Keratinocyte (primary cell): ENCODE measurements at regions not wholly inside any gene's neighbourhood (a gene's known extent, or its start where the extent isn't known, plus 50 kb on each side); places are given as distances from the start of the nearest gene placed in this dataset.
"Not testable (repeated sequence)": the region's sequence is repeated elsewhere in the genome, so short reads cannot be mapped to it uniquely, and the experiment has no call there.

Source experiments
- DNase-seq: peaks from one replicate; pipeline ENCODE4 v3.0.0-alpha.2; 2011; ENCODE audit warnings: low read depth, missing footprints, low spot score
- FAIRE-seq: peaks from 2 replicates; lab custom pipeline; 2011; peaks lifted over from hg19 to GRCh38; lab: Jason Lieb, UNC
- H2AFZ ChIP-seq: 2 replicates; pipeline ENCODE4 v1.6.0; 2012; ENCODE audit warnings: low read length, control low read depth, inconsistent platforms; ENCODE audit not compliant: control insufficient read depth
- H3K27ac ChIP-seq: 2 replicates; pipeline ENCODE4 v1.5.1; 2011; ENCODE audit warnings: low read length; ENCODE audit not compliant: control insufficient read depth, insufficient read depth
- H3K27me3 ChIP-seq: 3 replicates; pipeline ENCODE4 v1.6.0; 2011; ENCODE audit warnings: low read length; ENCODE audit not compliant: control insufficient read depth, insufficient read depth; ENCODE audit errors: extremely low read depth
- H3K36me3 ChIP-seq, 2 experiments: 2 replicates in 1 of 2; 3 replicates in 1 of 2; pipeline ENCODE4 v1.5.1; 2011; ENCODE audit warnings: low read length in 2 of 2, mild to moderate bottlenecking in 1 of 2; ENCODE audit not compliant: control insufficient read depth in 2 of 2, insufficient read depth in 2 of 2; ENCODE audit errors: extremely low read depth in 1 of 2
- H3K4me1 ChIP-seq: 3 replicates; pipeline ENCODE4 v1.5.1; 2011; ENCODE audit warnings: low read length; ENCODE audit not compliant: control insufficient read depth, insufficient read depth; ENCODE audit errors: extremely low read depth
- H3K4me2 ChIP-seq: 3 replicates; pipeline ENCODE4 v1.6.0; 2011; ENCODE audit warnings: low read depth, low read length; ENCODE audit not compliant: control insufficient read depth, insufficient read depth; ENCODE audit errors: extremely low read depth
- H3K4me3 ChIP-seq, 3 experiments: fragments of 200-600 bp in 1 of 3; sonication (generic) in 1 of 3; 2 replicates in 2 of 3; 3 replicates in 1 of 3; pipeline ENCODE4 v1.5.1; 2011 to 2016; ENCODE audit warnings: low read length in 3 of 3, mild to moderate bottlenecking in 3 of 3, control low read depth in 2 of 3, inconsistent platforms in 1 of 3, low read depth in 1 of 3, mixed read lengths in 1 of 3, mixed run types in 1 of 3, moderate library complexity in 1 of 3; ENCODE audit not compliant: control insufficient read depth in 2 of 3, insufficient read depth in 2 of 3; ENCODE audit errors: extremely low read depth in 1 of 3
- H3K79me2 ChIP-seq: 2 replicates; pipeline ENCODE4 v1.6.0; 2012; ENCODE audit warnings: low read length; ENCODE audit not compliant: control insufficient read depth, insufficient read depth
- H3K9ac ChIP-seq: 3 replicates; pipeline ENCODE4 v1.6.0; 2011; ENCODE audit warnings: low read length; ENCODE audit not compliant: control insufficient read depth, insufficient read depth; ENCODE audit errors: extremely low read depth
- H3K9me1 ChIP-seq: 3 replicates; pipeline ENCODE4 v1.6.0; 2011; ENCODE audit warnings: low read length; ENCODE audit not compliant: control insufficient read depth, insufficient read depth; ENCODE audit errors: extremely low read depth
- H3K9me3 ChIP-seq: 2 replicates; pipeline ENCODE4 v1.5.1; 2012; ENCODE audit warnings: low read depth, low read length; ENCODE audit not compliant: control insufficient read depth
- H4K20me1 ChIP-seq: 3 replicates; pipeline ENCODE4 v1.6.0; 2011; ENCODE audit warnings: low read length; ENCODE audit not compliant: control insufficient read depth, insufficient read depth; ENCODE audit errors: extremely low read depth
- CTCF ChIP-seq, 3 experiments: IDR thresholded peaks in 1 of 3; conservative IDR thresholded peaks in 1 of 3; optimal IDR thresholded peaks in 1 of 3; 2 replicates in 2 of 3; 3 replicates in 1 of 3; pipeline versions ENCODE3 to v1.5.1; 2011; ENCODE audit warnings: low read length in 3 of 3, mild to moderate bottlenecking in 3 of 3, moderate library complexity in 2 of 3, control low read depth in 1 of 3, inconsistent platforms in 1 of 3; ENCODE audit not compliant: insufficient read depth in 2 of 3; ENCODE audit errors: extremely low read depth in 1 of 3
- EZH2 ChIP-seq: IDR thresholded peaks from one replicate; pipeline ENCODE4 v1.6.1; 2012; ENCODE audit warnings: inconsistent platforms, mild to moderate bottlenecking, low read length, moderate library complexity
- dilution Hi-C: fragments of 300-500 bp; cut with MboI; formaldehyde crosslinking; loops from one replicate; pipeline ENCODE4 v1.7.0; 2020; ENCODE audit warnings: low sequenced_read_pairs; ENCODE audit not compliant: extremely low pct_ligation_motif_present

GRCh38 chr7:25698451-25699113 lies 453.4 kb upstream of the NFE2L3 start:
- Histone ChIP-seq H3K27ac (no peak overlapping the region), H3K9me3 (no peaks in the 10 kb centered on the region), H3K27me3 (no peaks in the 10 kb centered on the region), H2AFZ (no peak overlapping the region), H4K20me1 (no peaks in the 10 kb centered on the region), H3K4me3 (no peak overlapping the region), H3K9ac (no peak overlapping the region), H3K79me2 (no peaks in the 10 kb centered on the region), H3K9me1 (no peaks in the 10 kb centered on the region), H3K36me3 (no peaks in the 10 kb centered on the region), H3K4me2 (no peak overlapping the region), H3K4me1 (no peaks in the 10 kb centered on the region)
- dilution Hi-C loops = no loop called here
- DNase-seq (no peak), FAIRE-seq (no peak)
- TF ChIP-seq CTCF (optimal IDR thresholded peaks at IDR 0.05 in 1 of 3, IDR thresholded peaks at IDR 0.05 in 1 of 3, conservative IDR thresholded peaks at IDR 0.05 in 1 of 3; ENCODE audit: extremely low read depth in 1 of 3, insufficient read depth in 2 of 3, low read length in 3 of 3) = no peak
- no peak for TF ChIP-seq EZH2

GRCh38 chr7:25700141-25700540 lies 451.9 kb upstream of the NFE2L3 start:
- H4K20me1 ChIP-seq, H3K4me1 ChIP-seq, H3K4me3 ChIP-seq, H3K9me1 ChIP-seq, dilution Hi-C loops, H3K27ac ChIP-seq, H3K9ac ChIP-seq, H3K4me2 ChIP-seq, FAIRE-seq, H3K9me3 ChIP-seq, H3K79me2 ChIP-seq, DNase-seq, H3K27me3 ChIP-seq, H2AFZ ChIP-seq, H3K36me3 ChIP-seq: not testable (repeated sequence)

- H4K20me1 ChIP-seq = no peaks in the 10 kb centered on the region
- DNase-seq = no peak
- H3K9me1 ChIP-seq = no peaks in the 10 kb centered on the region
- no peak overlapping the region for H3K4me3 ChIP-seq
- no peak overlapping the region for H3K9ac ChIP-seq
- H3K79me2 ChIP-seq = no peaks in the 10 kb centered on the region
- no peaks in the 10 kb centered on the region for H3K4me1 ChIP-seq
- H3K27me3 ChIP-seq = peaks cover 3% of the 10 kb centered on the region
- no peaks in the 10 kb centered on the region for H3K36me3 ChIP-seq
- TF ChIP-seq EZH2 (no peak), CTCF (optimal IDR thresholded peaks at IDR 0.05 in 1 of 3, IDR thresholded peaks at IDR 0.05 in 1 of 3, conservative IDR thresholded peaks at IDR 0.05 in 1 of 3; ENCODE audit: extremely low read depth in 1 of 3, insufficient read depth in 2 of 3, low read length in 3 of 3) (no peak)
- FAIRE-seq = no peak
- dilution Hi-C loops = no loop called here
- no peak overlapping the region for H3K27ac ChIP-seq
- no peak overlapping the region for H3K4me2 ChIP-seq
- H2AFZ ChIP-seq = no peak overlapping the region
- no peaks in the 10 kb centered on the region for H3K9me3 ChIP-seq
Measured at GRCh38 chr7:25704413-25704812, 447.6 kb upstream of the NFE2L3 start.
